HG03354 (cell line): ENCODE measurements at regions not wholly inside any gene's neighbourhood (a gene's known extent, or its start where the extent isn't known, plus 50 kb on each side); places are given as distances from the start of the nearest gene placed in this dataset.
A peak's percentile ranks its signal among the peaks of the same experiment; 100 is the strongest.

Source experiments
- ATAC-seq: cut with Tn5 transposase; IDR thresholded peaks from one replicate; pipeline ENCODE4 v1.9.1; 2021; ENCODE audit warnings: mild to moderate bottlenecking; ENCODE audit not compliant: unreplicated experiment, poor library complexity, severe bottlenecking

DNA sequence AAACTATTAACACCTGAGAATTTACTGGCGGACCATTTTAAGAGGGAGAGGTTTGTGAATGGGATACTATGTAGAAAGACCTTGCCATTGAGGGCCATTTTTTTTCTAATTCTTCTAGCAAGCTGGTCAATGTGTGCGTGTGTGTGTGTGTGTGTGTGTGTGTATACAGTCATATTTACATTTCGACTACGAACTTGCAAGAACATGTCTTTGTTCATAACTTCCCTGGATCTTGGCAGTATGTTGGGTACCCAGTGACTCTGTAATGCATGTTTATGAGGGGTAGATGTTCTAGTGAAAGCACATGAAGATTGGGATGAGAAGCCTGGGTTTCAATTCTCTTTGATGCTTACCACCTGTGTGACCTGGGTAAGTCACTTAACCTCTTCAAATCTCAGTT is 133.6 kb downstream of the UBE2E3 start:
- no peak for ATAC-seq

- ATAC-seq = no peak
Observed at GRCh38 chr2:181116261-181116660, 135.9 kb downstream of the UBE2E3 start.

GRCh38 chr2:181117206-181117925 is 137.0 kb downstream of the UBE2E3 start:
- no peak for ATAC-seq

GRCh38 chr2:181120625-181121024 is 140.2 kb downstream of the UBE2E3 start:
- no peak for ATAC-seq

DNA sequence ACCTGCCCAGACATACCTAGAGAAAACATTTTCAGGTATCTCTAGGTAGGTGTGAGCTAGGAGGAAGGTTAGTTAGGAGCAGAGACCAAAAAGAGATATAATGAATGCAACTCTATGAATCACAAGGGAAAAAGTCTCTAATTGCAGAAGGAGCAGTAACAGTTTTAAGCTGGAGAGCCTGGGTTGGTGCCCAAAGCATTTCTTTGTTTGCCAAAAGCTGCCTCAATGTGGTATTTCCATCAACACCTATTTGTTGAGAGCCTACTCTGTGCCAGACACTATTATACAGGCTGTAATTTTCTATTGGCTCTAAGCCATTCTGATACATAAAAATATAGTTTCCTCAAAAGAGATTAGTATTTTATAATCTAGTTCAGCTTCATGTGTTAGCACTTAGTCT is 141.6 kb downstream of the UBE2E3 start:
- no peak for ATAC-seq

DNA sequence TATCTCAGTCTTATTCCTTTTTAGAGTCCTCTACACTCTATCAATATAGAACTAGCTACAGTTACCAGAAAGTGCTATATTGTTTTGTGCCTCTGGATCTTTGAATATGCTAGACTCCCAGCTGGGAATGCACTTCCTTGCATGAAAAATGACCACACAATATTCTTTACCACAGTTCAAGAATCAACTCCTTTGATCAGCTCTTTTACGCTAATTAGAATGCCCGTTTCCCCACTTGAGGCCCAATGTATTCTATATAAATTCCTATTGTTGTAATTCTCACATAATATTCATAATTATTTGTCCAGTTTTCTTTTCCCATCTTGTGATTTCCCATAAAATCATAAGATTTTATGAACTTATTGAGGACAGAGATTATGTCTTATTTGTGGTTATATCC is 142.2 kb downstream of the UBE2E3 start:
- ATAC-seq = no peak

GRCh38 chr2:181123798-181124231 is 143.4 kb downstream of the UBE2E3 start:
- peak; percentile 96 for ATAC-seq

DNA sequence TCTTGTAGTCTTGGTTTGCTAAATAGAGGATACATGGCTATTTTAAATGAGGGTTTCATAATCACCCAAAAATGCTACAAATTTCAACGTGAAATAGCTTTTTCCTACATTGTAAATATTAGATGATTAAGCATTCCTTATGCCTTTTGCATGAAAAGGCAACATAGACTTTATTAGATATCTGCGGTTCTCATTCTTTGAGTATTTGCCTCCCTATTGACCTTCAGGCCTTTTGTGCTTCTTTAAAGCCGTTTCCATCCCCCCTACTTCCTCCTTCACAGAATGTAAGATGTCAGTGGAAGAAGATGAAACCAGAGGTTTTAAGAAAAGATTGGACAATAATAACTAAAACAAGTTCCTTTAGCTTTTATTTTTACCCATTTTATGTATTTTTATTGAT is 144.1 kb downstream of the UBE2E3 start:
- ATAC-seq = no peak

- no peak for ATAC-seq
Observed at GRCh38 chr2:181125359-181125758, 145.0 kb downstream of the UBE2E3 start.

DNA sequence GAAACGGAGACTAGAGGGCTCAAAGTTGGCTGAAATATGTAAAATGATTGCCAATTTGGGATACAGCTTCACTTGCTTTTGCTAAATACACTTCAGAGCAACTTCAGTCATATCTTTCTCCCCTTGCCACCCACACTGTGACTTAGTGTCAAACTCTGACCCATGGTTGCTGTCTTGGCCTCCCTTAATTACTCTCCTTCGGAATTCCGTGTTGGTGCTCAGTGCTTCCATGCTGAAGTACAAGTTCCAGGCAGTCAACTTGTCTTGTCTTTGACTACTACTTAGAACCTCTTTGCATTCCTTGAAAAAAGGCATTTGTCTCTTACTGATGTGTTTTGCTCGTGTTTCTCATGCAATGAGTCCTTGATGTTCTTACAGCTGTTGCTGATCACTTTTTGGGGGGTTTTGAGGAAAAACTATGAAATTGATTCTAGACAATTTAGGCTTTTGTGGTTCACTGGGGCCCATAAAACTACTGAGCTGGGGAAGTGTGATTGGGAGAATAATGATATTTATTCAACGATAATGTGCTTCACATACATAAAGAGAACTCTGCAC is 146.0 kb downstream of the UBE2E3 start:
- no peak for ATAC-seq

GRCh38 chr2:181128199-181128598 is 147.8 kb downstream of the UBE2E3 start:
- peak; percentile 66 for ATAC-seq

GRCh38 chr2:181129364-181130056 is 149.1 kb downstream of the UBE2E3 start:
- no peak for ATAC-seq

- no peak for ATAC-seq
Observed at GRCh38 chr2:181130686-181131085, 150.3 kb downstream of the UBE2E3 start.

GRCh38 chr2:181131584-181131983 is 151.2 kb downstream of the UBE2E3 start:
- ATAC-seq = no peak

GRCh38 chr2:181138816-181139215 is 158.4 kb downstream of the UBE2E3 start:
- ATAC-seq = no peak

DNA sequence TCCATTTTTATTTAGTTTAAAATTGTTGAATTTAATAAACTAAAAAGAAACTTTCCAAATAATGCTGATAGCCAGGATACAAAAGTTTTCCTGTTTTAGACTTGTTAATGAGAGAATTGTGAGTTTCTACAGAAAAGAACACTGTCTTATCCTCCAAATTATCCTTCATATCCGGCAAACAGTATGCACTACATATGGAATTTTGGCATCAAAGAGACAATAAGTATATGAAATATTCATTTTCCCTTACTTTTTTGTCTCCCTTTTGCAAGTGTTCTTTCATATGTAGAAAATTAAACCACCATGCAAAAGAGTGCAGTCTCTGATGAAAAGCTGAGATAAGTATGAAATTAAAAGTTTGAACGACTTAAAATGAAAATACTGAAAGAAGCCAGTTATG is 159.4 kb downstream of the UBE2E3 start:
- ATAC-seq = no peak

DNA sequence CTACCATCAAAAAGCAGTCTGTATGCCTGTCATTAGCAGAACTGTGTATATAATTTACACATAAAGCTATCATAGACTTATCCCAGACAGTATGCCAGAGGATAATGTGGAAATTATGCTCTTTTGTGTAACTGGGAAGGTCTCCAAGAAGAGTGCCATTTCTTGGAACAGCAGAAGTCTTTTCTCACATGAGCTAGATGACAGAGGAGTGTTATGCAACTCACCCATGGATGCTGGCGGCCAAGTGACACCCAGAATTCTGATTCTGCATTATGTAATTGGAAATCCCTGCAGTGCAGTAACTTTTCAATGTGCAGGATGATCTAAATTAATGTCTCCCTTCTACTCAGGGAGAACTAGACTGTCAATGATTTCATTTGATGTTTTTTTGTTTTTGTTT is 160.0 kb downstream of the UBE2E3 start:
- ATAC-seq = no peak

GRCh38 chr2:181140928-181141327 is 160.5 kb downstream of the UBE2E3 start:
- no peak for ATAC-seq

GRCh38 chr2:181141676-181142075 is 161.3 kb downstream of the UBE2E3 start:
- no peak for ATAC-seq

DNA sequence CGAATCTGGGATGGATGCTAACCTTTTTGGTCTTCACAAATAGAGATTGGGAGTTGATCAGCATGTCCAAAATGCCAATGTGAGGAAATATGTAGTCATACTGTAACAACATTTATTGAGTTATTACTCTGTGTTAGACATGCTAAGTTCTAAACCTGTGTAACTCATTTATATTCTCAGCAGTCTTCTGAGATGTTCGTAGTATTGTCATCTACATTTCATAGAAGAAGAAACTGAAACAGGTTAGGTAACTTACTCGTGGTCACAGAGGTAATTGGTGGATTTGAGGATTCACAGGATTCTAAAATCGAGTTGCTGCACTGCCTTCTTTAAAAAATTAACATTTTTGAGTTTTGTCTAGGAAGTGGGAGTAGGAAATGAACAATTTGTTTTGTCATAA is 162.1 kb downstream of the UBE2E3 start:
- peak; percentile 53 for ATAC-seq

DNA sequence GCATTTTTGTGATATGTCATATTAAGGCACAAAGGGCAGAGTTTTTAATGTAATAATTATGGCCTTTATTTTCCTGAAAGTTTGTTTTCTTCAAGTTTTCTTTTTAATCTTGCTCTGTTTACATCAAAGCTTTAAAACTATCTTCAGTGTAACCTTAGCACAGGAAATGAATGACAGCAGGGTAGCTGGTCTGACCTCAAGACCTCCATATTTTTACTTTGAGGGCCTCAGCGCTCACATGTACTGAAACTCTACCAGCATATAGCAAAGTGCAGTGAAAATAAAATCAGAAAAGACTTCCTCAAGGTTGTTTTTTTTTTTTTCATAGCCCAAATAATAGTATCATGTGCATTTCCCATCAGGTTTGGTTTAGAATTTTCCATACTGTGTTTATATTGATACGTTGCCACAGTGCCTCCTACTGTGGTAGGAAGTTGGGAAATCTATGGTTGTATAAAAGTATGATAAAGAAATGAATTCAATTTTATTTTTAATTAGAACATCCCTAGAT is 163.4 kb downstream of the UBE2E3 start:
- no peak for ATAC-seq
